ENCODE measurements at regions not wholly inside any gene's neighbourhood (a gene's known extent, or its start where the extent isn't known, plus 50 kb on each side); places are given as distances from the start of the nearest gene placed in this dataset.

DNA sequence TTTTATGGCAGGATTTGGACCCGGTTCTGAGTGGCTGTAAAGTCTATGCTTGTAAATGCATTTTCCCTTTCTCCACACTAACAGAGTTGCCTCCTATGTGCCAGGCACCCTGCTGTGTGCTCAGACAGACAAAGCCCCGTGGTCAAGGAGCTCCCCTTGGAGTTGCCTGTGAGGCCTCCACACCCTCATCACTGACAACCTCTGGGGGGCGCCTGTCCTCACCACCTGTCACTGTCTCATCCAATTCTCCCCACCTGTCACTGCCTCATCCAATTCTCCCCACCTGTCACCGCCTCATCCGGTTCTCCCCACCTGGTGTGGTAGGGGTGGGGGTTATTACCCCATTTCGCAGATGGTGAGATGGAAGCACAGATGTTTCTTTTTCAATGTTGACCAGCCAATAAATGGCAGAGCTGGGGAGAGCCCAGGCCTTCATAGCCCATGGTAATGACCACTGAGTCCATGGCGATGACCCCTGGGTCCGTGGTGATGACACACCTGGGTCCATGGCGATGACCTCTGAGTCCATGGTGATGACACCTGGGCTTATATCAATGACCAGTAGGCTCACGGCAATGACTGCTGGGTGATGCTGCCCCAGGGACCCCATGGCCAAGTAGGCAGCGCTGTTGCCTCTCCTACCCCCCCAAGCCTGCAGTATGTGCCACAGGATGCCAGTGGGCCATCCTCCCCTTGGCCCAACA is 150.1 kb downstream of the IRF8 start:
- H3K9me3 ChIP-seq, result no peaks in the 10 kb centered on the region

DNA sequence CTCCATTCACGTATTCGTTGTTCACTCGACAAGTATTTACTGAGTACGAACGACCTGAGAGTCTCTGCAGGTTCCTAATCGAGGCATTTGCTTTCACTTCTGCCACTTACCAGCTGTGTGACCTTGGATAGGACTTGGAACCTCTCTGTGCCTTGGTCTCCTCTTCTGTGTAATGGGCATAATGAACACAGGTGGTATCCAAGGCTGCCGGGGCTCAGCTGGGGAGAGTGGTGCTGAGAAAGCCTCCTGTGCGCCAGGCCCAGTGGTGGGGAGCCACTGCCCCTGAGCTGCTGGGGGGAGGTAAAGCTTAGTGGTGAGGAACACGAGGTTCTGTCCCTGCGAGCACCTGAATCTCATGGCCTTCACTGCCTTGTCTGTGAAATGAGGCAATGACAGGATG is 150.7 kb downstream of the IRF8 start:
- WGBS, 5 donors, result 84 to 88% (median 87%) methylated on average over 10 of the region's 10 CpGs
- Histone ChIP-seq H3K36me3 (no peaks in the 10 kb centered on the region), H3K4me3 (no peak overlapping the region), H3K4me1 (no peaks in the 10 kb centered on the region), H3K27me3 (peaks cover 0 to 52% (median 16%) of the 10 kb centered on the region in 3 donors), H3K27ac (no peak overlapping the region), H3K9me3 (no peaks in the 10 kb centered on the region)
- TF ChIP-seq EP300 (IDR thresholded peaks at IDR 0.05) (no peak), POLR2A (IDR thresholded peaks at IDR 0.05) (no peak), POLR2AphosphoS5 (IDR thresholded peaks at IDR 0.05) (no peak), CTCF (IDR thresholded peaks at IDR 0.05) (no peak)
- DNase-seq, result no peak
- intact Hi-C loops (cut with DNase I; ENCODE audit: low total_unique reads), result no loop called here

More for the DNA sequence above, 150.1 kb downstream of the IRF8 start:
- 74 to 80% (median 78%) methylated on average over 9 to 11 of the region's 11 CpGs for WGBS, 5 donors
- no peak overlapping the region for H3K27ac ChIP-seq
- no peak overlapping the region for H3K4me3 ChIP-seq
- TF ChIP-seq CTCF (IDR thresholded peaks at IDR 0.05) (no peak), EP300 (IDR thresholded peaks at IDR 0.05) (no peak), POLR2AphosphoS5 (IDR thresholded peaks at IDR 0.05) (no peak), POLR2A (IDR thresholded peaks at IDR 0.05) (no peak)
- peaks cover 0 to 53% (median 16%) of the 10 kb centered on the region in 3 donors for H3K27me3 ChIP-seq
- peaks cover 0 to 5% (median 0%) of the 10 kb centered on the region in 4 donors for H3K4me1 ChIP-seq
- intact Hi-C loops (cut with DNase I; ENCODE audit: low total_unique reads), result no loop called here
- DNase-seq, result no peak
- no peaks in the 10 kb centered on the region for H3K36me3 ChIP-seq

- H3K36me3 ChIP-seq, result no peaks in the 10 kb centered on the region
- no peaks in the 10 kb centered on the region for H3K9me3 ChIP-seq
- no peak for TF ChIP-seq EP300 (IDR thresholded peaks at IDR 0.05)
- no peak for TF ChIP-seq POLR2AphosphoS5 (IDR thresholded peaks at IDR 0.05)
- TF ChIP-seq POLR2A (IDR thresholded peaks at IDR 0.05), result no peak
- TF ChIP-seq CTCF (IDR thresholded peaks at IDR 0.05), result no peak
- no peak for DNase-seq
- WGBS, 5 donors, result 84 to 87% (median 84%) methylated on average over 8 of the region's 8 CpGs
- intact Hi-C loops (cut with DNase I; ENCODE audit: low total_unique reads), result no loop called here
- no peaks in the 10 kb centered on the region for H3K4me1 ChIP-seq
- H3K27me3 ChIP-seq, result peaks cover 0 to 52% (median 16%) of the 10 kb centered on the region in 3 donors
- H3K4me3 ChIP-seq, result no peak overlapping the region
- H3K27ac ChIP-seq, result no peak overlapping the region
These were observed 151.1 kb downstream of the IRF8 start for GRCh38 chr16:86050111-86050510.

DNA sequence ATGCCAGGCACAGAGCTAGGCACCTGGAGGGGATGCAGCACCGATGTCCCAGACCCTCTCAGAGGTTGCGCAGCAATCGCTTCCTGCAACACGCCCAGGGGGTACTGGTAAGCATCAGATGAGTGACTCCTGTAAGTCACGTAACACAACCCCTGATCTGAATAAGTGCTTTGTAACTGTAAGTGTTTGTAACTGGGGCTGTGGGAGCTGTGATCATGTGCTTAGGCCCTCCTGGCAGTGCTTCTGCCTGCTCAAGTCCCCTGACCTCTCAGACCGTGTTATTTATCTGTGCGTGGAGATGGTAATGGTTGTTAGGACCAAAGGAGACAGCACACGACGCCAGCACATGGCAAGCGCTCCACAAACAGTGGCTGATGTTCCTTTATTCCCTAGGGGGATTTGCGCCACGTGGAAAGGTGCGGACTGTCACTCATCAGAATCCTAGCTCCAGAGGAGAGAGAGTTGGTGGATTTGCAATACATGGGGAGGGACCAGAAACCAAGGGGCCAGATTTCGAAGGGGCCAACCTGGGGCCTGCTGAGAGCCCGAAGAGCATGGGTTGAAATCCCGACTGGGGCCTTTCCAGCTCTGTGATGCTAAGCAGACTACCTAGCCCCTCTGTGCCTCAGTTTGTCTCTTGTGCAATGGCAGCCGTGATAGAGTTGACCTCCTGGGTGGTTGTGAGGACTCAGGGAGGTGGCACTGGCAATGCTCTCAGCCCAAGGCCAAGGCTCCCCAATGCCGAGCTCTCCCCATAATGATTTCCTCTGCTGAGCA is 151.8 kb downstream of the IRF8 start:
- H3K27ac ChIP-seq, result no peak overlapping the region
- no peaks in the 10 kb centered on the region for H3K36me3 ChIP-seq
- 82 to 88% (median 85%) methylated on average over 16 to 18 of the region's 18 CpGs for WGBS, 5 donors
- DNase-seq, result no peak
- intact Hi-C loops (cut with DNase I; ENCODE audit: low total_unique reads), result no loop called here
- peaks cover 0 to 52% (median 16%) of the 10 kb centered on the region in 3 donors for H3K27me3 ChIP-seq
- no peak for TF ChIP-seq POLR2AphosphoS5 (IDR thresholded peaks at IDR 0.05)
- TF ChIP-seq CTCF (IDR thresholded peaks at IDR 0.05), result no peak
- no peak for TF ChIP-seq POLR2A (IDR thresholded peaks at IDR 0.05)
- TF ChIP-seq EP300 (IDR thresholded peaks at IDR 0.05), result no peak
- no peaks in the 10 kb centered on the region for H3K4me1 ChIP-seq
- H3K9me3 ChIP-seq, result no peaks in the 10 kb centered on the region
- H3K4me3 ChIP-seq, result no peak overlapping the region
